A673 (cell line): ENCODE measurements at regions not wholly inside any gene's neighbourhood (a gene's known extent, or its start where the extent isn't known, plus 50 kb on each side); places are given as distances from the start of the nearest gene placed in this dataset.

ENCODE experiments used
- EZH2 ChIP-seq: fragments of 200-600 bp; sonication (generic); IDR thresholded peaks from 2 replicates; pipeline ENCODE4 v1.6.1; 2017; ENCODE audit warnings: borderline replicate concordance, low read depth, mild to moderate bottlenecking, mixed read lengths, antibody characterized with exemption, low read length; ENCODE audit not compliant: poor library complexity, severe bottlenecking
- TF ChIP-seq, protein P1 (sequence below): fragments of 300-800, 200-600 bp; sonication (generic); conservative IDR thresholded peaks from 2 replicates; pipeline ENCODE4 v1.5.1; 2017; ENCODE audit warnings: low read depth, mild to moderate bottlenecking, antibody characterized with exemption, low read length, moderate library complexity, mixed read lengths

DNA sequence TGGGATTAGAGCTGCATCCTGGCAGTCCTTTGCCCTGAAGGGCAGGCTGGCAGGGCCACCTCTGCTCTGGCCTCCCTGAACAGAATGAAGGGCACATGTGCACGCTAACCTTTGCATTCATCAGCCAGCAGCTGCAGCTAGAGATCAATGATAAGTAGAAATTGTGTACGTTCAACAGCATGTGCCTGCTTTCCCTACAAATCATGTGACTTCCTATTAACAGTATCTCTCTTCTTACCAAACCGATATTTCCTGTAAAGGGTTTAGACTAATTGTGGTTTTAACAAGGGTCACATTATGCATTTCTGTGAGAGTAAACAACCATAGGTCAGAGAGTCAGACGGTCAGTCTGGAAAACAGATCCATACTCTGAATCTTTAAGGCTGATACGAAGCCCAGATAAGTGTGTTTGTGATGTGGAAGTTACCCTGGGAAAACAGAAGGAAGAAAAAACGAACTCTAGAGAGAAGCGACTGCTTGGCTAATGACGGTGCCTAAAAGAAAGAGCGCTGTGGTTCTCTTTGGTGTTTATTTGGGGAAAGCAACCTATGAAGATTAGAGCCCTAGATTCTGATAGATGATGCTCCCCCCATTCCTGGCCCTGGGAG is 219.4 kb downstream of the MAF start:
- TF ChIP-seq, protein P1, sequence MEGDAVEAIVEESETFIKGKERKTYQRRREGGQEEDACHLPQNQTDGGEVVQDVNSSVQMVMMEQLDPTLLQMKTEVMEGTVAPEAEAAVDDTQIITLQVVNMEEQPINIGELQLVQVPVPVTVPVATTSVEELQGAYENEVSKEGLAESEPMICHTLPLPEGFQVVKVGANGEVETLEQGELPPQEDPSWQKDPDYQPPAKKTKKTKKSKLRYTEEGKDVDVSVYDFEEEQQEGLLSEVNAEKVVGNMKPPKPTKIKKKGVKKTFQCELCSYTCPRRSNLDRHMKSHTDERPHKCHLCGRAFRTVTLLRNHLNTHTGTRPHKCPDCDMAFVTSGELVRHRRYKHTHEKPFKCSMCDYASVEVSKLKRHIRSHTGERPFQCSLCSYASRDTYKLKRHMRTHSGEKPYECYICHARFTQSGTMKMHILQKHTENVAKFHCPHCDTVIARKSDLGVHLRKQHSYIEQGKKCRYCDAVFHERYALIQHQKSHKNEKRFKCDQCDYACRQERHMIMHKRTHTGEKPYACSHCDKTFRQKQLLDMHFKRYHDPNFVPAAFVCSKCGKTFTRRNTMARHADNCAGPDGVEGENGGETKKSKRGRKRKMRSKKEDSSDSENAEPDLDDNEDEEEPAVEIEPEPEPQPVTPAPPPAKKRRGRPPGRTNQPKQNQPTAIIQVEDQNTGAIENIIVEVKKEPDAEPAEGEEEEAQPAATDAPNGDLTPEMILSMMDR, result no peak
- TF ChIP-seq EZH2, result no peak
